HepG2 (cell line): ENCODE measurements at regions not wholly inside any gene's neighbourhood (a gene's known extent, or its start where the extent isn't known, plus 50 kb on each side); places are given as distances from the start of the nearest gene placed in this dataset.
A peak's percentile ranks its signal among the peaks of the same experiment; 100 is the strongest.
"Not testable (repeated sequence)": the region's sequence is repeated elsewhere in the genome, so short reads cannot be mapped to it uniquely, and the experiment has no call there.

Experiments
- ATAC-seq: fragments of 200-7000 bp; cut with Tn5 transposase; 3 replicates; pipeline ENCODE4 v1.9.1; 2020; ENCODE audit warnings: mild to moderate bottlenecking, moderate library complexity
- BruUV-seq: library from RNA; stranded (reverse); fragments of 400-500 nt; replicated peaks from 2 replicates; lab custom pipeline; 2021; lab: Mats Ljungman, UMichigan
- CTCF ChIA-PET: fragments of 300-600 bp; formaldehyde crosslinking; extraction: SDS; loops from one replicate; lab custom pipeline; 2021; ENCODE audit warnings: low total read pairs, inconsistent platforms, low intra/inter-chr PET ratio; lab: Yijun Ruan, JAX
- POLR2A ChIA-PET: fragments of 350-600 bp; sonication (Branson Sonifier 250); formaldehyde crosslinking; loops from one replicate; lab custom pipeline; 2020; ENCODE audit warnings: antibody characterized with exemption, inconsistent platforms; lab: Yijun Ruan, JAX
- DNase-seq: peaks from one replicate; pipeline ENCODE4 v3.0.0-alpha.2; 2015; ENCODE audit warnings: low spot score
- FAIRE-seq: peaks from 3 replicates; lab custom pipeline; 2011; peaks lifted over from hg19 to GRCh38; lab: Jason Lieb, UNC
- H2AFZ ChIP-seq: one replicate; pipeline ENCODE4 v1.6.1; 2011; ENCODE audit warnings: low read length, inconsistent platforms
- H3K27ac ChIP-seq: fragments of 300-600 bp; 3 replicates; pipeline ENCODE4 v1.8.0; 2011; ENCODE audit warnings: mixed run types, mild to moderate bottlenecking, mixed read lengths, low read length, inconsistent platforms; ENCODE audit not compliant: insufficient read depth; ENCODE audit errors: extremely low read length
- H3K27me3 ChIP-seq, 2 experiments: fragments of 200-600 bp in 1 of 2; 2 replicates in 1 of 2; 3 replicates in 1 of 2; pipeline versions ENCODE4 v1.6.0 to v1.8.0; 2011; ENCODE audit warnings: low read length in 2 of 2, mild to moderate bottlenecking in 2 of 2, moderate library complexity in 2 of 2, inconsistent platforms in 1 of 2; ENCODE audit not compliant: insufficient read depth in 2 of 2, control insufficient read depth in 1 of 2
- H3K36me3 ChIP-seq, 2 experiments: fragments of 200-600 bp in 1 of 2; replicated peaks in 1 of 2; 2 replicates in 1 of 2; 3 replicates in 1 of 2; pipeline versions ENCODE4 v1.5.1 to v1.8.0; 2011; ENCODE audit warnings: low read length in 2 of 2, inconsistent platforms in 1 of 2; ENCODE audit not compliant: insufficient read depth in 2 of 2, control insufficient read depth in 1 of 2
- H3K4me1 ChIP-seq: 2 replicates; pipeline ENCODE4 v1.5.1; 2012; ENCODE audit warnings: low read length, inconsistent platforms; ENCODE audit not compliant: insufficient read depth
- H3K4me2 ChIP-seq: 2 replicates; pipeline ENCODE4 v1.6.0; 2011; ENCODE audit warnings: low read depth, low read length, inconsistent platforms
- H3K4me3 ChIP-seq, 3 experiments: fragments of 200-600 bp in 1 of 3; sonication (generic), shearing (Covaris generic) in 1 of 3; replicated peaks in 1 of 3; 2 replicates each; pipeline ENCODE4 v1.5.1; 2011 to 2016; ENCODE audit warnings: low read length in 3 of 3, inconsistent platforms in 2 of 3, low read depth in 2 of 3, mild to moderate bottlenecking in 2 of 3, control low read depth in 1 of 3, mixed read lengths in 1 of 3; ENCODE audit not compliant: insufficient read depth in 1 of 3
- H3K79me2 ChIP-seq: one replicate; pipeline ENCODE4 v1.6.1; 2011; ENCODE audit warnings: low read length, inconsistent platforms; ENCODE audit not compliant: insufficient read depth
- H3K9ac ChIP-seq: 2 replicates; pipeline ENCODE4 v1.6.0; 2011; ENCODE audit warnings: mild to moderate bottlenecking, low read depth, low read length, inconsistent platforms; ENCODE audit not compliant: insufficient read depth
- H3K9me3 ChIP-seq: 2 replicates; pipeline ENCODE4 v1.5.1; 2012; ENCODE audit warnings: mild to moderate bottlenecking, low read length
- H4K20me1 ChIP-seq: 2 replicates; pipeline ENCODE4 v1.6.0; 2011; ENCODE audit warnings: inconsistent platforms, mild to moderate bottlenecking, low read length, moderate library complexity; ENCODE audit not compliant: insufficient read depth
- MAFK ChIP-seq, 2 experiments: IDR thresholded peaks in 1 of 2; conservative IDR thresholded peaks in 1 of 2; 2 replicates each; pipeline ENCODE4 v1.6.1; 2011; ENCODE audit warnings: improper control_type of control experiment in 2 of 2, low read length in 2 of 2
- SP4 ChIP-seq: sonication (generic); formaldehyde crosslinking; IDR thresholded peaks from 2 replicates; pipeline ENCODE4 v1.8.1; 2023; ENCODE audit warnings: mild to moderate bottlenecking, missing genetic modification reagents
- ZNF225 ChIP-seq: sonication (generic); formaldehyde crosslinking; IDR thresholded peaks from 2 replicates; pipeline ENCODE4 v1.4.0; 2020; ENCODE audit warnings: mild to moderate bottlenecking, missing genetic modification reagents
- ZNF354B ChIP-seq: sonication (generic); formaldehyde crosslinking; IDR thresholded peaks from 2 replicates; pipeline ENCODE4 v1.8.0; 2022; ENCODE audit warnings: mild to moderate bottlenecking, missing genetic modification reagents
- ZSCAN29 ChIP-seq: sonication (generic); formaldehyde crosslinking; conservative IDR thresholded peaks from 2 replicates; pipeline ENCODE4 v1.4.0; 2020; ENCODE audit warnings: mild to moderate bottlenecking, missing genetic modification reagents
- WGBS: methylation state at CpG from one replicate; pipeline ENCODE4 v1.1.6; 2017; ENCODE audit warnings: low lambda C conversion rate; 5-methylcytosine and 5-hydroxymethylcytosine counted together
- in situ Hi-C: cut with HindIII; loops from 2 replicates; pipeline ENCODE4 v1.10.0; 2017; ENCODE audit warnings: low pct_unique_long_range_greater_than_20kb; ENCODE audit not compliant: extremely low pct_ligation_motif_present
- intact Hi-C: fragments of 100-400 bp; cut with micrococcal nuclease; formaldehyde crosslinking; loops from one replicate; pipeline ENCODE4 v1.10.0; 2022; ENCODE audit not compliant: unreplicated experiment
- TF ChIP-seq, protein P1 (sequence below): IDR thresholded peaks from 2 replicates; pipeline ENCODE4 v1.6.1; 2016; ENCODE audit warnings: control low read depth

DNA sequence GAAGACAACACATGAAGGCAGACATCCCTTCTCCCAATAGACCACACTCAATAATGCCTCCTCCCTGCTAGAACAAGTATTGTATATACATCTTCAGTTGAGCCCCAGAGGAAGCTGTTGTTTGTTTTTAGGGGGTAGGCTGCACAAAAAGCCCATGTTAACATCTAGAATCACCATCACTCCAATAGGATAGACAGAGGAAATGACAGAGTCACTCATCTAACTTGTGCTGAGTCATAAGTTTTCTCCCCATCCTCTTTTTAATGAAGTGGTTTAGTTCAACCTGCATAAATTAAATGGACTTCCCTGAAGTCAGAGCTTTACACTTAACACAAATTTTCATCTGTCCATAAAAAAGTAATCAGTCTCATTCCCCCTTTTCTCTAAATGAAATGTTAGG lies 122.9 kb upstream of the SPATA12 start:
- no TSS peak for BruUV-seq
- CTCF ChIA-PET = no interaction called here

DNA sequence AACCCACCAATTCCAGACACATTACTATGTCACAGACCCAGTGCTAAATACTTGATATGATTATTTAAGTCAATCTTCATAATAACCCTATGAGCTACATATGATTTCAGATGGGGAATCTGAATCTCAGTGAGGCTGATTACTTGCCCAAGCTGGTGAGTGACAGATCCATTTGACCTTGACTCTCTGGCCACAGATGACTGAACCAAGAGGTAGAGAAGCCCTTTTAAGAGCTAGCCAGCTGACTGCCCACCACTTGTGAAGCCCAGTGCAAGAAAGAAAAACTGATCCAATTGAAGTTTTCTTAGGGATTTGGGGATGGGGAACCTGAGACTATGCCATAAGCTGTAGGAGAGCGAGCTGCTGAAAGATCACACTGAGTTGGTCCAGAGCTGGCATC lies 124.7 kb upstream of the SPATA12 start:
- H2AFZ ChIP-seq = no peak overlapping the region
- POLR2A ChIA-PET = no interaction called here
- in situ Hi-C loops = no loop called here
- DNase-seq = no peak
- TF ChIP-seq SP4 (no peak), ZNF354B (CRISPR knock-in tag) (no peak), ZSCAN29 (CRISPR knock-in tag) (no peak)
- TF ChIP-seq, protein P1, sequence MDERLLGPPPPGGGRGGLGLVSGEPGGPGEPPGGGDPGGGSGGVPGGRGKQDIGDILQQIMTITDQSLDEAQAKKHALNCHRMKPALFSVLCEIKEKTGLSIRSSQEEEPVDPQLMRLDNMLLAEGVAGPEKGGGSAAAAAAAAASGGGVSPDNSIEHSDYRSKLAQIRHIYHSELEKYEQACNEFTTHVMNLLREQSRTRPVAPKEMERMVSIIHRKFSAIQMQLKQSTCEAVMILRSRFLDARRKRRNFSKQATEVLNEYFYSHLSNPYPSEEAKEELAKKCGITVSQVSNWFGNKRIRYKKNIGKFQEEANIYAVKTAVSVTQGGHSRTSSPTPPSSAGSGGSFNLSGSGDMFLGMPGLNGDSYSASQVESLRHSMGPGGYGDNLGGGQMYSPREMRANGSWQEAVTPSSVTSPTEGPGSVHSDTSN = 0 out of 2 replicates have a peak, but pooled peaks have one; percentile 12
- TF ChIP-seq, all 625 proteins: peak for 1
- Histone ChIP-seq H3K4me3 (no peak overlapping the region), H3K27ac (no peak overlapping the region), H3K36me3 (no peaks in the 10 kb centered on the region), H3K79me2 (no peaks in the 10 kb centered on the region), H4K20me1 (no peaks in the 10 kb centered on the region), H3K4me2 (no peak overlapping the region), H3K9ac (no peak overlapping the region), H3K9me3 (no peaks in the 10 kb centered on the region), H3K4me1 (no peaks in the 10 kb centered on the region), H3K27me3 (no peaks in the 10 kb centered on the region)
- CTCF ChIA-PET = no interaction called here
- intact Hi-C loops = no loop called here
- FAIRE-seq = no peak
- 94% methylated on average over 1 of the region's 1 CpG for WGBS
- BruUV-seq = no TSS peak
- ATAC-seq = no peak

More for the DNA sequence above, 122.9 kb upstream of the SPATA12 start:
- FAIRE-seq (no peak), DNase-seq (no peak), ATAC-seq (no peak)
- H3K4me3 ChIP-seq = no peak overlapping the region
- POLR2A ChIA-PET = no interaction called here
- no peaks in the 10 kb centered on the region for H3K36me3 ChIP-seq
- no peak overlapping the region for H2AFZ ChIP-seq
- no peak overlapping the region for H3K27ac ChIP-seq
- H3K4me2 ChIP-seq = no peak overlapping the region
- H3K4me1 ChIP-seq = no peaks in the 10 kb centered on the region
- TF ChIP-seq ZNF225 (CRISPR knock-in tag) = no peak
- peak in 1 of 2 experiments; percentile 39; a peak in 1 of 4 replicates for TF ChIP-seq MAFK (conservative IDR thresholded peaks at IDR 0.05 in 1 of 2, IDR thresholded peaks at IDR 0.05 in 1 of 2; ENCODE audit: low read length in 2 of 2)
- no peaks in the 10 kb centered on the region for H3K79me2 ChIP-seq
- H3K9me3 ChIP-seq = no peaks in the 10 kb centered on the region
- no peaks in the 10 kb centered on the region for H4K20me1 ChIP-seq
- in situ Hi-C loops (no loop called here), intact Hi-C loops (no loop called here)
- H3K9ac ChIP-seq = no peak overlapping the region
- no peaks in the 10 kb centered on the region for H3K27me3 ChIP-seq

DNA sequence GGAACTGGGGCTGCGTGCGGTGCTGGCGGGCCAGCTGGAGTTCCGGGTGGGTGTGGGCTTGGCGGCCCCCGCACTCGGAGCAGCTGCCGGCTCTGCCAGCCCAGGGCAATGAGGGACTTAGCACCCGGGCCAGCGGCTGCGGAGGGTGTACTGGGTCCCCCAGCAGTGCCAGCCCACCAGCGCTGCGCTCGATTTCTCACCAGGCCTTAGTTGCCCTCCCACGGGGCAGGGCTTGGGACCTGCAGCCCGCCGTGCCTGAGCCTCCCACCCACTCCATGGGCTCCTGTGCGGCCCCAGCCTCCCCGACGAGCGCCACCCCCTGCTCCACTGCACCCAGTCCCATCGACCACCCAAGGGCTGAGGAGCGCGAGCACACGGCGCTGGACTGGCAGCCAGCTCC lies 126.0 kb upstream of the SPATA12 start:
- CTCF ChIA-PET, ATAC-seq, intact Hi-C loops, H3K4me3 ChIP-seq, H2AFZ ChIP-seq, H3K4me2 ChIP-seq, H3K27me3 ChIP-seq, BruUV-seq, H4K20me1 ChIP-seq, FAIRE-seq, H3K36me3 ChIP-seq, DNase-seq, H3K27ac ChIP-seq, H3K9ac ChIP-seq, H3K4me1 ChIP-seq, in situ Hi-C loops, H3K79me2 ChIP-seq, POLR2A ChIA-PET, H3K9me3 ChIP-seq: not testable (repeated sequence)
- WGBS = no CpG with 5 or more reads among the region's 26 CpGs
